ENCODE measurements at regions not wholly inside any gene's neighbourhood (a gene's known extent, or its start where the extent isn't known, plus 50 kb on each side); places are given as distances from the start of the nearest gene placed in this dataset.

GRCh38 chr10:106520698-106521097 is 643.8 kb downstream of the SORCS1 start:
- DNase-seq = no peak

- DNase-seq = no peak
These were observed 645.0 kb downstream of the SORCS1 start for GRCh38 chr10:106519376-106520030.

GRCh38 chr10:106515206-106515790 is 649.2 kb downstream of the SORCS1 start:
- DNase-seq = no peak

- DNase-seq = no peak
These were observed 651.1 kb downstream of the SORCS1 start for GRCh38 chr10:106513352-106513771.

GRCh38 chr10:106511917-106512316 is 652.6 kb downstream of the SORCS1 start:
- no peak for DNase-seq

GRCh38 chr10:106508950-106509349 is 655.6 kb downstream of the SORCS1 start:
- DNase-seq = no peak

GRCh38 chr10:106506526-106507283 is 657.8 kb downstream of the SORCS1 start:
- no peak for DNase-seq

GRCh38 chr10:106504536-106504935 is 660.0 kb downstream of the SORCS1 start:
- DNase-seq = no peak

GRCh38 chr10:106502641-106503040 is 661.9 kb downstream of the SORCS1 start:
- DNase-seq = no peak

GRCh38 chr10:106500925-106501525 is 663.5 kb downstream of the SORCS1 start:
- no peak for DNase-seq

GRCh38 chr10:106500041-106500924 is 664.2 kb downstream of the SORCS1 start:
- DNase-seq = no peak

GRCh38 chr10:106499448-106499847 is 665.1 kb downstream of the SORCS1 start:
- no peak for DNase-seq

- no peak for DNase-seq
These were observed 665.8 kb downstream of the SORCS1 start for GRCh38 chr10:106498675-106499074.

- no peak for DNase-seq
These were observed 668.6 kb downstream of the SORCS1 start for GRCh38 chr10:106495931-106496330.

- DNase-seq = no peak
These were observed 670.8 kb downstream of the SORCS1 start for GRCh38 chr10:106493751-106494150.

GRCh38 chr10:106493226-106493625 is 671.3 kb downstream of the SORCS1 start:
- no peak for DNase-seq

GRCh38 chr10:106487726-106488125 is 676.8 kb downstream of the SORCS1 start:
- DNase-seq = no peak

GRCh38 chr10:106481598-106482275 is 682.8 kb downstream of the SORCS1 start:
- DNase-seq = no peak

GRCh38 chr10:106479636-106480035 is 684.9 kb downstream of the SORCS1 start:
- DNase-seq = no peak

GRCh38 chr10:106474876-106475275 is 689.6 kb downstream of the SORCS1 start:
- no peak for DNase-seq

- DNase-seq = no peak
These were observed 691.3 kb downstream of the SORCS1 start for GRCh38 chr10:106473129-106473685.

GRCh38 chr10:106467506-106467905 is 697.0 kb downstream of the SORCS1 start:
- DNase-seq = no peak

Measured in GDM1 (cell line).